GM19324 (cell line): ENCODE measurements at regions not wholly inside any gene's neighbourhood (a gene's known extent, or its start where the extent isn't known, plus 50 kb on each side); places are given as distances from the start of the nearest gene placed in this dataset.

Experiments used
- ATAC-seq: cut with Tn5 transposase; IDR thresholded peaks from one replicate; pipeline ENCODE4 v1.9.1; 2021; ENCODE audit warnings: mild to moderate bottlenecking, moderate library complexity; ENCODE audit not compliant: unreplicated experiment, low FRiP score

DNA sequence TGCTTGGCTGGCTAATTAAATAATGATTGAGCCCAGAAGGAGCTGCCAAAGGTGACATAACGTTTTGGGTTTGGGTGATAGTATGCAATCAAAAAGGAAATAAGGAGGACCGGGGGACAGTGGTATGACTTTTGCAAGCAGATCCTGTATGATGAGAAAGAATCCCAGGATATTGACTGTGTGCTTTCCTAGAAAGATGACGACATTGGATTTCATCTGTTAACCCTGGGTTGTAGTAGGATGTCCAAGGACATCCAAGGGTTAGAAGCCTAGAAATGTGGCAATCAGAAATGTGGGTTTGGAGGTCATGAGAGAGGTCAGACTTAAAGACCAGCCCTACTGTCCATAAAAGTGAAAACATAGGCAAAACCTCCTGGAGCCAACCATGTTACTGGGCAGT is 50.3 kb upstream of the HMHB1 start:
- ATAC-seq = no peak

GRCh38 chr5:143760755-143761154 is 51.2 kb upstream of the HMHB1 start:
- no peak for ATAC-seq

- ATAC-seq = no peak
Measured at GRCh38 chr5:143760131-143760505, 51.8 kb upstream of the HMHB1 start.

DNA sequence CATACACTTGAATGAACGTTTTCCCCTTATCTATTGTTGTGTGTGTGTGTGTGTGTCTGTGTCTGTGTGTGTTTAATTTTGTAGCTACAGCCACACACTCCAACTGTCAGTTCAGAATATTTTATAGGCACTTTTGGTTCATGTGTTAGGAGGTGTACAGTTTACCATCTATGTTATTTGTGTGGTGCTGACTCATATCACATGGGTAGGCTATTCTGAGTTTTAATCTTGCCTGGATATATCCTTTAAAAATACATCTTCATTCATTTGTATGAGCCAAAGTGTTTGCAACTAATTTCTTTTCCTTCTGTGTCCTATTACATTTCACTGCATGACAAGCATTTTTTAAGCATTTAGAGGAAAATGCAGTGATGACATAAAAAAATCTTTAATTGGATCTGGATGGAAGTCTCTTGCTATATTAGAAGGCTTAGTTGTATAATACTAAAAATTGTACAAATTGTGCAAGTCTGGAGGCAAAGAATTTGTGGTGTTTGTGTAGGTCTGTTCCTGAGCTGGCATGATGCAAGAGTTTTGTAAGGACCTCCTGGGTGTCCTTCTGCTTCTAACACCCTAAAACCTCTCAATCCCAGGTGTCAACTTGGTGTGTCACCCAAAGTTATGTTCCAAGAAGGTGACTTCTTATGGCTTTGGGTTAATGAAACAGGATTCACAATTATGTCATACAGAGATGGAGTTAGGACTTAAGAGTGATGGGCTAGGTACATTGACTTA is 52.4 kb upstream of the HMHB1 start:
- no peak for ATAC-seq

DNA sequence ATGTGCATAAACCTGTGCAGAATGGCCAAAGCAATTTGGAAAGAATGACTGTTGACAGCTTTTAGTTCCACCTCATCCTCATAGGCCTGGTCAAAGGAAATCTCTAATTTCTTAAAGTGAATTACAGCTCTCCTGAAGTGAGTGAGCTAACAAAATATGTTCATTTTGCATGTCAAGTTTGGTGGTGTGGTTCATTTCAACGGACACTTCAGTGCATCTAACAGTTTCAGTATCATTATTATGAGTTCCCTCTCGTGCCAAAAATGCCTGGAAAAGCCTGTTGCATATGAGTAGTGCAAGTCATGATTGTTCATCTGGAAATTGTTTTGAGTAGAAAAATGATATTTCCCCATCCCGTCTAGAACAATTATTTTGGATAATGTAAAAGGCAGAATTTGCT is 53.2 kb upstream of the HMHB1 start:
- no peak for ATAC-seq

DNA sequence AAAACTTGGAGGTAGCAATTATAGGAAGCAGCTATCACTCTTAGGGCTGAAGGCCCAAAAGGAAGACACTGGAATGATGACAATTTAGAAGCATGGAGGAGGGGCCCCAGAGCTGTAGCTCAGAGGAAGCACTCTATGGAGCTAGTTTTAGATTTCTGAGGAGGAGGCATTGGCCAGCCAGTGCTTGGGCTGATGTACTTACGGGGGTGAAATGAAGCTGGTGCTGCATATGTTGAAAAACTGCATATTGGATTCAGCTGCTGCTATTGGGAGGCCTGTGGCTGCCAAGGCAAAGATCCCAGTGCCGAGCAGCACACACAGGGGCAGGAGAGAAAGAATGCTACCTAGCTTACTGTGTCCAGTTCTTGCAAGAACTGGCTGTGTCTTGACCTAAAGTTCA is 53.9 kb upstream of the HMHB1 start:
- ATAC-seq = no peak

GRCh38 chr5:143757116-143757515 is 54.8 kb upstream of the HMHB1 start:
- ATAC-seq = no peak

DNA sequence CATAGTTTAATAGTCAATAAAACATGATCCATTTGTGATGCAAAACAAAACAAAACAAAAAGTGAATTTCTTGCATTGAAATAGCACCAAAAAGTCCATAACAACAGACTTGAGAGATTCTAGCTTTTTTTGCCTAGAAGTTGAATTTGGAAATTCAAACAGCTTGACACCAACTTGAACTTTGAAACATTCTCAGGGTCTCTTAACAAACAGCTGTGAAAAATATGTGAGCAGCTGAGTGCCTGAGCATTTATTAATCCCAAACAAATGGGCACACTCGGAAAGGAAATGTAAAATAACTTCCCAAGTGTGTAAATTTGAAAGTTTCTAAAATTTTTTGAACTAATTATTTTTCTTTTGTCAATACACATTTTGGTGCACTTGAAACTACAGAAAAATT is 56.0 kb upstream of the HMHB1 start:
- ATAC-seq = no peak

DNA sequence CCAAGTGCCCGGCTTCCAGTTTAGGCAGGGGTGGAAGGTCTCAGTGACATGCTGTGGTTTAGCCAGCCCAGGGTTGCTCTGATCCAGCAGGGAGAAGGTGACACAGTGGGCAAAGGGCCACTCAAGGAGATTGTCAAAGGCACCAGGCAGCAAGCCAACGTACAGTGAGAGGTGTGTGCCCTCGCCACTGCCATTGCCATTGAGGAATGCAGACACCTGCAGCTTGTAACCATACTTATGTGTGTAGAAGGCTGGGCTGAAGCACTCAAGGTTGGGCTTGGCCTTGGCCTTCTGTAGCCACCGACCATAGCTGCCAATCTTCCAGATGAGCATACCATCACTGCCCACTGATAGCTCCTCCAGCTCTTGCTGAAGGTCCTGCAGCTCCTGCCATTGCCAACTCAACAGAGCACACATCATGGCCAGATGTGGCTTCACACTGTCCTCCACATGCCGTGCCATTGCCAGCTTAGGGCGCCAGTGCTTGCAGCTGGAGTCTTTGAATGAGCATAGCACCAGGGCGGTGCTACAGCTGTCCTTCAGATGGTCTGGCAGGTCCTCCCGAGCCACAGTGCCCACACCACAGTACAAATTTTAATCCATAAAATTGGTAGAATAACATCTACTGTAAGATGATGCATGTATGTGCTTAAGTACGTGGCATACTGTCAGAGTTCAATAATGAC is 59.7 kb upstream of the HMHB1 start:
- no peak for ATAC-seq

- ATAC-seq = no peak
Measured at GRCh38 chr5:143751342-143751741, 60.6 kb upstream of the HMHB1 start.

DNA sequence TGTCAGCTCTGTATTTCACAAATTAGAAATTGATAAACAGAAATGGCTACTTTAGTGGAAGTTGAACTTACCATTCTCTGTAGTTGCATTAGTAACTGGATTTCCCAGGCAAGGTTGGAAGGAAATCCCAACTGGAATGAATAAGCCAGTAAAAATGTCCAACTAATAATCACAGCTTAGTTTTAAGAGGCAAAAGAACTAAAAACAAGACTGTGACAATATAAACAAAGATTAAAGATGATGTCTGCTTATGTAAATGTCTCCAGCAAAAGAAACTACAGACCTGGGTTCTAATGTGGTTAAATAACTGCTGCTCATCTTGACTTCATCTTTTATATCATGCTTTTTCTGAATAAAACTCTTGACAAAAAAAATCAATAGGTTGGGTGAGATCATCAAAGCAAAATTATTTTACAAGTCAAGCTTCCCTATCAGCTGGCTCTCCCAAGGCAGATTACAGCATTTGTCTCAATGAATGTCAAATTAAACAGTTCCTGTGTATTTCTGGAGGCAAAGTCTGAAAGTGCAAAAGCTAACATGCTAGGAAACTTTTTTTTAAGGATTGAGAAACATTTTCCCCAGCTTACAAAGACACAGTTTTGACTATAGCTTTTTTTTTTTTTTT is 62.3 kb upstream of the HMHB1 start:
- ATAC-seq = no peak

- ATAC-seq = no peak
Measured at GRCh38 chr5:143748516-143748915, 63.4 kb upstream of the HMHB1 start.

GRCh38 chr5:143742951-143743350 is 69.0 kb upstream of the HMHB1 start:
- no peak for ATAC-seq

- ATAC-seq = no peak
Measured at GRCh38 chr5:143741421-143741820, 70.5 kb upstream of the HMHB1 start.

- ATAC-seq = no peak
Measured at GRCh38 chr5:143740956-143741355, 71.0 kb upstream of the HMHB1 start.

- no peak for ATAC-seq
Measured at GRCh38 chr5:143739746-143740145, 72.2 kb upstream of the HMHB1 start.

DNA sequence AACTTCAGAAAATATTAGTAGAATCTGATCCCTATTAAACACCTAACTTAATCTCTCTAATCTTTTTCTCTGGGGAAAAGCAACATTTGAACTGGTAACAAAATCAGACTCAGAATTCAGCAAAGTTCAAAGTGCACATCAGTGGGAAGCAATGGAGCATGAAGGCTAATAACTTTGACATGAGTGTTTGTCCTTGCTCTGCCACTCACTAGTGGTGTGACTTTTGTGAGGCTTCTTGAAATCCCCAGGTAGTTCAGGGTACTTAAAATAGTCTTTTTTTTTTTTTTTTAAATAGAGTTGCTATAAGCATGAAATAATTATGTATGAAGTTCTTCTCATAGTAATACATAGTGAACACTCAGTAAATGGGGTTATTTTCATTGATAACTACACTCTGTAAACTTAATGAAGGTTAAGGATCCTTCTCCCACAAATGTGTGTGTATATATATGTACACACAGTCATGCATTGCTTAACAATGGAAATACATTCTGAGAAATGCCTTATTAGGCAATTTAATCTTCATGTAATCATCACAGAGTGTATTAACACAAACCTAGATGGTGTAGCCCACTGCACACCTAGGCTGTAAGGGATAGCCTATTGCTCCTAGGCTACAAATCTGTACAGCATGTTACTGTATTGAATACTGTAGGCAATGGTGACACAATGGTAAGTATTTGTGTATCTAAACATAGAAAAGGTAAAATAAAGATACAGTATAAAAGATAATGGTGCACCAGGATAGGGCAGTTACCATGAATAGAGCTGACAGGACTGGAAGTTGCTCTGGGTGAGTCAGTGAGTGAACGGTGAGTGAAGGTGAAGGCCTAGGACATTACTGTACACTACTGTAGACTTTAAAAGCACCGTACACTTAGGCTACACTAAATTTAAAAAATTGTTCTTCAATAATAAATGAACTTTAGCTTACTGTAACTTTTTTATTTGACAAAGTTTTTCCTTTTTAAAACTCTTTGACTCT is 73.3 kb upstream of the HMHB1 start:
- ATAC-seq = no peak

DNA sequence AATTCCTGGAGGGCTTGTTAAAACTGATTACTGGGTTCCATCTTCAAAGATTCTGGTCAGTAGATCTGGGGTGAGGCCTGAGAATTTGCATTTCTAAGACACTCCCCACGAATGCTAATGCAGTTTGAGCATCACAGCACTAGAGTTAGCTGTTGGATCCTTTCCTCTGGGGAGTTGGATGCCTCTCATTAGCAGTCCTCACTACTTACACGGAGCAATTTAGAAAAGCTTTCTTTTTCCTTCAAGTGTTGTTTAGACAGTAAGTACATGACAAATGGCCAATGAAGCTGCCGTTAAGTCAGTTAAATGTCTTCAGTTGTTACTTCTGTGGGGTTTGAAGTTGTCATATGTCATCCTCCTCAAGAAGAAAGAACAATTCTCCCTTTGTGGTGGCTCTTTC is 74.9 kb upstream of the HMHB1 start:
- ATAC-seq = no peak

DNA sequence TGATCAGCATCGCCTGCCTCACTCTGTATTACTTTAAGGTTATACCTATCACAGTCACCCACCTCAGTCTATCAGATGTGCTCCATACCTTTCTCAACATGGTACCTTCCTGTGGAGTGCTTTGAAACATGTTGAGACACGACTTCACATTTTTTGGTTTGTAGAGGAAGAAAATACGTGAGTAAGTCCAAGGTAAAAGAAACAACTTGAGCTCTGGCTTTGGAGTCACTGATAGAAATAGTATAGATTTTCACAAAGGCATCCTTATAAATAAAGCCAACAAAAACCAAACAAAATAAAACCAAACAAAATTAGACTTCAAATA is 77.5 kb upstream of the HMHB1 start:
- ATAC-seq = no peak

- ATAC-seq = no peak
Measured at GRCh38 chr5:143733665-143734455, 78.1 kb upstream of the HMHB1 start.
